ENCODE measurements at regions not wholly inside any gene's neighbourhood (a gene's known extent, or its start where the extent isn't known, plus 50 kb on each side); places are given as distances from the start of the nearest gene placed in this dataset.
A peak's percentile ranks its signal among the peaks of the same experiment; 100 is the strongest.

DNA sequence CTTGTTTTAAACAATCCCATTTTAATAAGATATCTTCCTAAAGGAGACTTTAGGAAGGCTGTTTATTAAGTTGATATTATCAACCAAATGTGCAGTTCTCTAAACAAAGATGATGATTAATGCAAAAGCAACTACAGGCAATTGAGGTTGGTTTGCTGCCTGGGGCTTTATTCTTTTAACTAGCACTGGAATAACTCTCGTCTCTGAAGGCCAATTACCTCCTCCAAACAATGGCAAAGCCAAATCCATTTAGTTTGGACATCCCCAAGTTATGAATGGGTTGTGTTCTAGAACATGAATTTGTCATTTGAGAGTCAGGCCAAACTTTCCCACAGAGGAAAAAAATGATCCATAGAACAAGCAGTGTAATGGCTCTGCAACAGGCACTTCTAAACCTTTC, 114.1 kb downstream of the SLC16A9 start:
- DNase-seq (ENCODE audit: low spot score in 2 of 2) (no peak), FAIRE-seq (no peak)

DNA sequence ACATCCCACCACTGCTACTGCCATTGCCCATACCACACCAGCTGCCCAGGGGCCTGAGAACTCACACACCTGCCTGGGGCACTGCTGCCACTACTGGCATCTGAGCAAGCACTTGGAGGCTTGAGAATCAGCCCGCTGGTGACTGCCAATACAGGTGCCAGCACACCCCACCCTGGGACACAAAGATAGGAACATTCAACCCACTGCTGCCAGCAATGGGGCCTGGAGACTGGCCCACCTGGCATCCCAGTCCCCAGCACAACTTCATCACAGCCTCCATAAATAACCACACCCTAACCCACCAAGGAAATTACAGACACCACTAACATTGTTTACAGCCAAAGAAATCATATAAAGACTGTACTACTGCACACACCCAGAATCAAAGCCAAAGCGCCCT, 115.9 kb downstream of the SLC16A9 start:
- DNase-seq (ENCODE audit: low spot score in 2 of 2): no peak
- FAIRE-seq: no peak

DNA sequence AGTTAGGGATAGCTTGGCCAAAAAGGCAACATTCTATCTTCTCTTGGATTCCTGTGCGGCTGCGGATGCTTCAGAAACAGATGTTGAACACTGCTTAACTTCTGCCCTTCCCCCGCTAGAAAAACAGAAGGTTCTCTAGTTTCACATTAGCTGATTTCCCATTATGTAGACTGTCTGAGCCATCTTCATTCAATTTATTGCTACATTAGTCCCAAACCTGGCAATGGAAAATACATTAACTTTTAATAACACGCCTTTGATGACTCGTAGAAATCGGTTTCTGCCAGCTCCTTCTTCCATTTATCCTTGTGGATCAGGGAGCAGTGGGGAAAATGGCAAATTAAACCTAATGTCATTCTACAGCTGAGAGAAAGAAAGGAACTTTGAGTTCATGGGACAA, 119.9 kb downstream of the SLC16A9 start:
- no peak for FAIRE-seq

DNA sequence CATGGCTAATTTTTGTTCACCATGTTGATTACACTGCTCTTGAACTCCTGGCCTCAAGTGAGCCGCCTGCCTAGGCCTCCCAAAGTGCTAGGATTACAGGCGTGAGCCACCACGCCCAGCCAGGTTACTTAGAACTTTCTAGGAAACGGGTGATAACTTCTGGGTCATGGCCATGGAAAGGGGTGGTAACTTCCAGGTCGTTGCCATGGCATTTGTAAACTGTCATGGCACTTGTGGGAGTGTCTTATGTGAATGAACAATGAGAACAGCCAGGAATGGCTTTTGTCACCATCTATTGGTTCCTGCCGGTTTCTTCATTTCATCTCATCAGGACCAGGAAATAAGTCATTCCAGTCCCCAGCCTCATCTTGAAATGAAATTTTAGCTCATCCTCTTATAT, 120.9 kb downstream of the SLC16A9 start:
- FAIRE-seq: no peak
- DNase-seq (ENCODE audit: low spot score in 2 of 2): no peak

More for the DNA sequence above, 119.9 kb downstream of the SLC16A9 start:
- no peak for DNase-seq (ENCODE audit: low spot score in 2 of 2)

DNA sequence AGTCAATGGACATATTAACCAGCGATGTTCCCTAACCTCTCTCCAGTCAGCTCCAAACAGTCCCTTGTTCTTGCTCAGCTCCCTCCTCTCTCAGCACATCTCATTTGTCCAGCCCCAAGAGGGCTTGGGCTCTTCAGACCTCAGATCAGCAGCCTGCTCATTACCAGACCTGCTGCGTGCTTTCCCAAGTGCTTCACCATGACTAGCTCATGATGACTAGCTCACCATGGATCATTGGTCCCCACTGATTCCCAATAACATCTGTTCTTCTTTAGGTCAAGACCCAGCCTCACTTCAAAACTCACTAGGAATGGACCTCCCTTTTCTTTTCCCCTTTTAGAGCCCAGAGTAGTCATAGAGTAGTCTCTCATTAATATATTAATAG, 121.9 kb downstream of the SLC16A9 start:
- FAIRE-seq: no peak

DNA sequence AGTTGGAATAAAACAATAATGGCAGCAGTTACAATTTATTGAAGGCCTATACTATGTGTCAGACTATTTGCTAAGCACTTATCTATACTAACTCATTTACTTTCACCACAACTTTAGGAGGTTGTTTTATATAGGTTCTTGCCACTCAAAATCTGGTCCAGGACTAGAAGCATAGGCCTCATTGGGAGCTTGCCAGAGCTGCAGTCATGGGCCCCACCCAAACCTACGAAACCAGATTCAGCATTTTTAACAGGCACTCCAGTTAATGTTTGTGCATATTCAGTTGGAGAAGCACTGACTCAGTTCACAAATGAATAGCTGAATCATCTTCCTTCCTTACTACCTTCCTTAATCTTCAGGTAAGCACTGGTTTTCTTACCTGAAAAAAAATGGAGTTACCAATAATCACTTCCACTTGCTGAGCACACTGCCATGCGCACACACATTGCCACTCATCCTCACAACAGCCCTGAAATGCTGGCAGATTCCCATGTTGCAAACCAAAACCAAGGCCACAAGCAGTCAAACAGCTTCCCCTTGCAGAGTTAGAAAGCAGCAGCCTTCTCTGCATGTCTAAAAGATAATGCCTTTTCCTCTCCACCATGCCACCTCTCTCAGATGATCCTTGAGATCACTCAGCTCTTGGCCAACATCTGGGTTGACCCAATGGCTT, 122.4 kb downstream of the SLC16A9 start:
- DNase-seq (ENCODE audit: low spot score in 2 of 2) (no peak), FAIRE-seq (no peak)

More for the DNA sequence above, 121.9 kb downstream of the SLC16A9 start:
- DNase-seq (ENCODE audit: low spot score in 2 of 2): no peak

DNA sequence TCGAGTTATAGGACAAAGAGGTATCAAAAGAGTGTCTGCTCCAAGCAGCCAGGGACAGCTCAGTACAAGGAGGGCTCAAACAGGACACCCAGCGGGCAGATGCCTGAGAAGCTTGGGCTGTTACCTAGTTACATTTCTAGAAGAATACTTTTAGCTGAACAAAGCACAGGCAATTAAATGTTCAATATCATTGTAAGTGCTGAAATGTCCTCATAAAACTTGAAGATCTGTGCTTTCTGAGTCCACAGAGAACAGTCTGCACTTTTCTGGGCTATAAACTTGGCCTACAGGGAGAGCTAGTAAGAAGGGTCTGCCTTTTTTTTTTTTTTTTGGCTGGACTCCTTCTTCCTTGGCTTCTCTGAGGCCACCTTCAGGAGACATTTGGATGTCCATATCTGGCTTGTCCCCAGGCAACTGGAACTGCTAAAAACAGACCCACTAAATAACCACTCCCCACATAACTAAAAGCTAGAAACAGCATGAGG, 123.2 kb downstream of the SLC16A9 start:
- DNase-seq (ENCODE audit: low spot score in 2 of 2) (no peak), FAIRE-seq (no peak)

DNA sequence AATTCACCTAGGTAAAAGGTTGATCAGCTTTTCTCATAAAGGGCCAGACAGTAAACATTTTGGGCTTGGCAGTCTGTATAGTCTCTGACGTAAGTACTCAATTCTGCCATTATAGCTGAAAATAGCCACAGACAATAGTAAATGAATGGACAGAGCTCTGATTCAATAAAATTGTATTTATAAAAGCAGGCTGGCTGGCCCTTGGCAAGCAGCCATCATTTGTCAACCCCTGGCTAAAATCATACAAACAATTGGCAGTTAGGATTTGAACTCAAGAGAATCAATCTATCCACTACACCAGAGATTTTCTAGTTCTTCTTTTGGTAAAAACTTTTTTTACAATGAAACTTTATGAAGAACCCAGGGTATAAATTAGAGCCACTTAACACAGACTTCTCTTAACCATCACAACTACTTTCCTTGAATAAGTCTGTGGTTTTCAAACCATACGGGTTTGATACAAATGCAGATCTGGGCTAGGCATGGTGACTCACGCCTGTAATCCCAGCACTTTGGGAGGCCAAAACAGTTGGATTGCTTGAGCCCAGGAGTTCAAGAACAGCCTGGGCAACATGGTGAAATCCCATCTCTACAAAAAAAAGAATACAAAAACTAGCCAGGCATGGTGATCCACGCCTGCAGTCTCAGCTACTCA, 124.5 kb downstream of the SLC16A9 start:
- FAIRE-seq (peak; percentile 97), DNase-seq (ENCODE audit: low spot score in 2 of 2) (peak in 1 of 2 donors; percentile 21)

DNA sequence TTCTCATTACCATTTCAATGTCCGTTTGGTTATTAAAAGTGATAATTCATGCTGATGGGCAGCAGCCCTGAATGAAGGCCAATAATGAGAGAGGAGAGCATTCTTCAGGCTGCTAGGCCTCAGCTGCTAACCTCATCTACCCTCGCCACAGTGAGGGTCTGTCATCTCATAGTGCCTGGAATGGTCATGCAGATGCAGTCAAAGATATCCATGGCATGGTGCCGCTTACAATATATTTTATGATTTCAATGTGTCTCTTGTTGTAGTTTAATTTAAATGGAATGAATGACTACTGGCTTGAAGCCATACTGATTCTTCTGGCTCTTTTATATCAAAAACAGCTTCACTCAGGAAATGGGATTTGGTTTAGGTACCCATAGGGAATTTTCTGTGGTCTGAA, 126.9 kb downstream of the SLC16A9 start:
- DNase-seq (ENCODE audit: low spot score in 2 of 2) (no peak), FAIRE-seq (no peak)

DNA sequence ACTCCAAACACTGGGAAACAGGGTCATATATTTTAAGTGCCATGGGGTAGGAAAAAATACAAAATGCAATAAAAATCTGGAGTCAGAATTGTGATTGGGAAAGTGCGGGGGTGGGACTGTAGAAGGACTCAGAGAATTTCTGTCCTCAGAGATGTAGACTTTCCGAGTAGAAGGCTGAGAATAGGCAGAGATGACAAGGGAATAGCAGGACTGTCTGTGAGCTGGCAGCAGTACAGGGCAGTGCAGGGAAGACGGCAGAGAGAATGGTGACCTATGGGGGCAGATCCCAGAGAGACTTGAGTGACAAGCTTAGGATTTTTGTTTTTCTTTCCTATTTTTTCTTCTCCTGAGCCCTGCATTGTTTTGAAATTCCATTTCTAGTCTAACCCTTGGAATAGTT, 127.6 kb downstream of the SLC16A9 start:
- no peak for FAIRE-seq
- no peak for DNase-seq (ENCODE audit: low spot score in 2 of 2)

DNA sequence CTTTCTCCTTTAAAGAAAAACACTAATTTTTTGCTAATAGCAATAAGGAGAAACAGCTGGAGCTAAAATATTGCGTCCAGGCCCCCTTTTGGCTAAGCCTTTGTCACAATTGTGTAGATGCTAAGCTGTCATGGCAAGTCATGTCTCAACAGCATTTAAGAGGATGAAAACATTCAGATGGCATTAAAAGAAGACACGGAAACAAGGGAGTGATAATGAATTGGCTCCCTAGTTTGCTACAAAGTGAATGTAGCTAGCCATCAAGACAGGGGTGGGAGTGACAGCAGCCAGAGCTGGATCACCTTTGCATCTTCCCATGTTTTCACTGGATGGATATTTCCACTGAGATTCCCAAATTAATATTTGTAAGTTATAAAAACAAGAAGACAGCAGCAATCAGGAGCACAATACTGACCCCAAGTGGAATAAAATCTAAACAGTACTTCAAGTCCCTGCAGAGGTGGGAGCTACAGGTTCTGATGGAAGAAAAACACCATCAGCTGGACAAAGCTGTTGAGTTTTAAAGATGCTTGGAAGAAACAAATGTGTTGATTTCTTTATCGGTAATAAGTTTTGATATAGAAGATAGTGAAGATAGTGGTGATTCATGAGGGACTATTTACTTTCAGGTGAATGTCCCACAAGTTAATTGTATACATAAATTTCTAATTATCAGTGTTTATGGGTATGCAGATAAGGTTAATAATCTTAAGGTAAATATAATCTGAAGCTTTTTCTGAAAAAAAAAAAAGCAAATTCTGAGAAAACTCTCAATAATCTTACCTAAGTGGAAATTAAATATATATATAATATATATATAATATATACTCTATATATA, 129.4 kb downstream of the SLC16A9 start:
- no peak for DNase-seq (ENCODE audit: low spot score in 2 of 2)
- FAIRE-seq: peak; percentile 30

DNA sequence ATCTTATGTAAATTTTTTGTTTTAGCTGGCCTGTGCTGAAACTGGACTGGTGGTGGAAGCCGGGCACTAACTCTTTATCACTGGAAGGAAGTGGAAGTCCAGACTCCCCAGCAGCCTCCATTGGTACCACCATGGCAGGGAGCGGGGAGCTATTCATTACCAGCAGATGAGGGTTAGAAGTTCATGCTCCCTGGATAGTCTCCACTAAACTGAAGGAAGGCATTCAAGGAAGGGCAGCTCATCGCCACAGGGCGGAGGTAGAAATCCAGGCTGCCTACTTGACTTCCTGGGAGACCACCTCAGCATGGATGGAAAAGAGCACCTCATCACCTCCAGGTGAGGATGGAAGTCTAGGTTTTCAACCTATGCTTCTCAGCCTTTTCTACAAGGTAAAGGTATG, 130.9 kb downstream of the SLC16A9 start:
- DNase-seq (ENCODE audit: low spot score in 2 of 2) (no peak), FAIRE-seq (no peak)

DNA sequence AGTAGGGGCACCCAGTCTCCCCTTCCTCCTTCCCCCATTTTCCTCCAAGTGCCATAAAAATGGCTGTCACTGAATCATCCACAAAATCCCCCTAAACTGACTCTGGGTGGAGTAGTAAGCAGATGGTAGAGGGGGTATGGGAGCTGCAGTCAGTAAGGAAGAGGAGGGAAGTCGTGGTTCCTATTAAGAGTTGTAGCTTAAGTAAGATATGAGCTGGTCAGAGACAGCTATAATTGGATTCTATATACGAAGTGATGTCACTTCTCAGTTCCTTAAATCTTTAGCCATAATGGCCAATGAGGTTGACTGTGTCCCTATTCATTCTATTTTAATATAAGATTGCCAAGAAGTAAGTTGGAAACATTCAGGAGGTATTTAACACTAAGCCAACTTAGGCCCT, 131.7 kb downstream of the SLC16A9 start:
- FAIRE-seq (no peak), DNase-seq (ENCODE audit: low spot score in 2 of 2) (no peak)

DNA sequence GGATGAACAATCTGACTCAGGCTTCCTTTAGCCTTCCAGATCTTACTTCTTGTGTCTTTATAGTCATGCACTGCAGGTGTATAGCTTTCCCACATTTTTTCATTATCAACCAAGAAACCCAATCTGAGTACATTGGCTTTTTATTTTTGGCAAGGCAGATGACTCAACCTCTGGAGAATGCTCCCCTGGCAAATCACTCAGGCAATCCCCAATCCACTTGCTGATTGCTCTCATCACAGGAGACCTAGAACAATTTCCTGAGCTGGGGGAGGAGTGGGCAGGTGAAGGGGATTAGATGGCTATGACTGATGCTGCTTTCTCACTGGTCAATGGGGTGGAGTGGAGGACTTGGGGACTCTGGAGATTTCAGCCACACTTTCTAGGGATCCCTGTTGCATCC, 134.4 kb downstream of the SLC16A9 start:
- DNase-seq (ENCODE audit: low spot score in 2 of 2) (no peak), FAIRE-seq (no peak)

DNA sequence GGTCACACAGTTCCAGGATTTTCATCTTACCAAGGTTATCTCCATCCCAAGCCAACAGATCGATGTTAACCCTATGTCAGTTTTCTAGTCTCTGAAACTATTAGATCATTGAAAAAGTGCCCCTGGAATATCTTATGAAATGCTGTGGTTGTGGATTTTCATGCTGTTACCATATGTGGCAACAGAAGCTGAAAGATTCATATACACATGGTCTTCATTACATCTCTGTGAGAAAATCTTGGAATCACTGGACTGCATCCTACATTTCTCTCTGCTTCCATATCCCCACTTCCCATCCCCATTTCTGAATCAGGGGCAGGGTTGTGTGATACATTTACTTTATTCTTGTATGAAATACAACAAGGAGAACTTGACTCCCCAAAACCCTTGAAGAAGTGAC, 146.1 kb downstream of the SLC16A9 start:
- no peak for FAIRE-seq
- DNase-seq (ENCODE audit: low spot score in 2 of 2): no peak

DNA sequence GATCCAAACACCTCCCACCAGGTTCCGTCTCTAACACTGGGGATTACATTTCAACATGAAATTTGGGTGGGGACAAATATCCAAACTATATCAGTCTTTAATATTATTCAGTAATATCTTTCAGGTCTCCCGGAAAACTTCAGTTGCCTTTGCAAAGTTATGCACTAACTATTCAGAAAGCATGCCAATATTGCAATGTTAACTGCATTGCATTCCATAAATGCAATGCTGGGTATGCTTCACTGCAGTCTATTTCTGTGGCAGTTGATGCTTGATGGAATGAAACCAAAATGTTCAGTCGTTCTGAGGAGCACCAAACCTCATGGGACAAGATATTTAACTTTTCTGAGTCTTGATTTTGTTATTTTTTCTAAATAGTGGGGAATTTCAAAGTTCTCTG, 147.5 kb downstream of the SLC16A9 start:
- FAIRE-seq (no peak), DNase-seq (ENCODE audit: low spot score in 2 of 2) (no peak)

DNA sequence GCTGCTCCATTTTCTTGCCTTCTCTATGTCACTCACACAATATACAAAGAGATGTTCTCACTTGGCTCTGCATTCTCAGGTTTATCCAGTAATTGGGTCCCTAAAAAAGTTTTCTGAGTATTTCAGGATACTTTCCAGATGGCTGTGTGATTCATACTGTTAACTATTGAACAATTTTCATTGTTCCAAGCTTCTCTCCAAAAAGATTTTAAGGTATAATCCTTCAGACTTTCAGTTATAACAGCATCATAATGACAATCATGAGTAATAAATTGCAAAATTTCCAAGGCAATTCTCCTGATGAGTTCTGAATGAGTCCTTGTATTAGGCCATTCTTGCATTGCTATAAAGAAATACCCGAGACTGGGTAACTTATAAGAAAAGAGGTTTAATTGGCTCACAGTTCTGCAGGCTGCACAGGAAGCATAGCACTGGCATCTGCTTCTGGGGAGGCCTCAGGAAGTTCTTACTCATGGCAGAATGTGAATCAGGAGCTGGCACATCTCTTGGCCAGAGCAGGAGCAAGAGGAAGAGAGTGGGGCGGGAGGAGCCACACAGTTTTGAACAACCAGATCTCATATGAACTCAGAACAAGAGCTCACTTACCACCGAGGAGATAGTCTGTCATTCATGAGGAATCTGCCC, 148.1 kb downstream of the SLC16A9 start:
- FAIRE-seq (no peak), DNase-seq (ENCODE audit: low spot score in 2 of 2) (no peak)

DNA sequence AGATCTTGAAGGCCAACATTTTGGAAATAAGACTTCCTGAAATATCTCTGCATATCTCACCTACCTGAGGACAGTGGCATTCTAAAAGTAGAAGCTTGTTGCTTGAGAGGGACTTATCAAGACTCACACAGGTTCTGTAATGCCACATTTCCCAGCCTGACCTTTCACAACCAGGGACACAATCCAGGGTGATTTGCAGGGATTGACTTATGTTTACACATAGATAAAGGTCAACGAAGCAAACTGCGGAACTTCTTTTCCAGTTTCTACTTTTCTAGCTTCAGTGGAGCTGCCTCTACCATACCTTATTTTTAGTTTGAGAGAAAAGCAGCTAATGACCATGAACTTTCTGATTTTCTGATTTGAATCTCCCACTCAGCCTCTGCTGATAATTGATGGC, 148.7 kb downstream of the SLC16A9 start:
- no peak for DNase-seq (ENCODE audit: low spot score in 2 of 2)
- no peak for FAIRE-seq

DNA sequence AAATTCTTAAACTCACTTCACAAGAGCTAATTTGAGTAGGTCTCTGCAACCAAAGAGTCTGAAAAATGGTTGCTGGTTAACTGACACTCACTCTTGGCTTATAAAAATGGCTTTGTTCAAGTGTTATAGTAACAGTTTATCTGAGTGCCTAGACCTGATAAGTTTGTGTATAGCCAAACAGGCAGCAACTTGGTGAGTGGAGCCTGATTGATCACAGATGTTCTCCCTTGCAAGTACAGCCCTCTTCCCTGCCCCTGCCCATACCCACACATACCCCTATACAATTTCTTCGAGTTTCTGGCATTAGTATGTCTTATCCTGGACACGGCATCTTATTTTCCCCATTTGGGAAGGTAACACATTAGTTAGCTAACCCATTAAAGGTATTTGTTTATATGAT, 149.5 kb downstream of the SLC16A9 start:
- no peak for FAIRE-seq
- DNase-seq (ENCODE audit: low spot score in 2 of 2): no peak

DNA sequence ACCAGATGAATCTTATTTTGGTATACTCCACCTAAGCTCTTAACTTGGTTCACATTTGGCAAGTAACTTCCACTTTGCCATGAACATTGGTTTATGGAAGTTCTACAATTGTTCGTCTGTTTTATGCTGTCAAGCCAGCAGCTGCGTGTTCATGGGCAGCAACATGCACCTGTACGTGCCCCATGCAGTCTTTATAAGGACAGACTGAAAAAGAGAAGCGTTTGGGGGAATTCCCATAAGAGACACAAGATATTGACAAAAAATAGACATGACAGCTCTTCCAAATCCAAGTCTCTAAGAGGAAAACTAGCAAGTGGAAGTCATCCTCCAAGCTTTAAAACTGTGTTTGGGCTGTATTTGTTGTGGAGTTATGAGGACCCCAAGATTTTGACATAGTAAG, 151.6 kb downstream of the SLC16A9 start:
- FAIRE-seq (no peak), DNase-seq (ENCODE audit: low spot score in 2 of 2) (no peak)

DNA sequence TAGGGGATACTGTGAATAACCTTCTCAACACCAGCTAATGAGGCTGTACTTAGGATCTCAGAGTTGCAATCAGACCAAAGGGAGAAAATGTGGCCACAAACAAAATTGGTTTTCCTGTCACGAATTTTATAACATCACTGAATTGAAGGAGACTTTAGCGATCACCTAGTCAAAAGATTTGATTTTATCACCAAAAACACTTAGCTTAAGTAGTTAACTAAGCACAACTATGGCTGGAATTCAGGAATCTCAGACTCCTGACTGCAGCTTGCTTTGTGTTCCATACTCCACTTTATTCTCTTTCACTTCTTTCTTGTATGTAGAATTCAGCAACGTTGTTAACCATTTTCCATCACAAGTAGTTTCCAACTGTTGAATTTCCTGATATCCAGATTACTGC, 152.0 kb downstream of the SLC16A9 start:
- no peak for FAIRE-seq
- no peak for DNase-seq (ENCODE audit: low spot score in 2 of 2)

All from frontal cortex (tissue), 3 donors.